ENCODE measurements at regions not wholly inside any gene's neighbourhood (a gene's known extent, or its start where the extent isn't known, plus 50 kb on each side); places are given as distances from the start of the nearest gene placed in this dataset.

- DNase-seq: no peak
Observed at GRCh38 chr18:41617647-41618046, 337.4 kb upstream of the PIK3C3 start.

- DNase-seq: no peak
Observed at GRCh38 chr18:41613003-41613609, 341.9 kb upstream of the PIK3C3 start.

GRCh38 chr18:41604964-41605363, 350.1 kb upstream of the PIK3C3 start:
- no peak for DNase-seq

- no peak for DNase-seq
Observed at GRCh38 chr18:41602034-41602433, 353.0 kb upstream of the PIK3C3 start.

GRCh38 chr18:41600693-41601391, 354.2 kb upstream of the PIK3C3 start:
- DNase-seq: no peak

DNA sequence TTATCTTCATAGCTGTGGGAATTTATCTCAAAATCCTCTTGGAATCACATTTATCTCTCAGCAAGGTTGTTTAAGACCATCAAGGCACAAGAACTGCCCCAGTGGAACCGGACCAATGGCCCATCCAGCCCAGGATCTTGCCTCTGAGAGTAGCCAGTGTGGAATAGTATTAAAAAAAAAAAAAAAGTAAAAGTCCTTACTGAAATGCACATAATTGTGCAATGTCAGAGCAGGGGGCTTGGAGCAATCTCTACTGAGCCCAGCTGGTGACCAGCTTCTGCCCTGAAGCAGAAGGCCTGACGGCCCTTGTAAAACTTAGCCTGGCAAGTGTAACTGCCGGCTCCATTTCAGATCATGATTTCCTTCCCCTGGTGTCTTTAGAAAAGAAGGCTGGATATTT, 355.6 kb upstream of the PIK3C3 start:
- no peak for DNase-seq

DNA sequence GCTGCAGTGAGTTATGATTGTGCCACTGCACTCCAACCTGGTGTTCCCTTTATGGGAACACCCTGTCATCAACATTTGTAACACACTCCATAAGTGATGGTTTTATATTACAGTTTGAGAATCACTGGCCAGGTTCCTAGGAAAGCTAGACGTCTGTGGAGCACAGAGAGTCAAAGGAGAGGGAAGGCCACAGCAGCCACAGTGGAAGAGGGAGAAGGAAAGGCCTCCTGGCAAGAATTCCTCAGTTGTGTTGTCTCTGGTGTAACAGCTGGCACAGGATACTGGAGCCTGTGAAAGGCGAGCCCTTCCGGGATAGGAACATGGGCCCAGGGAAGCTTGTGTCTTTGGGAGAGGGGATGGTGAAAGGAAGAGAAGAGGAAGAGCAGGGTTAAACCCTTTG, 360.5 kb upstream of the PIK3C3 start:
- DNase-seq: peak; percentile 36

DNA sequence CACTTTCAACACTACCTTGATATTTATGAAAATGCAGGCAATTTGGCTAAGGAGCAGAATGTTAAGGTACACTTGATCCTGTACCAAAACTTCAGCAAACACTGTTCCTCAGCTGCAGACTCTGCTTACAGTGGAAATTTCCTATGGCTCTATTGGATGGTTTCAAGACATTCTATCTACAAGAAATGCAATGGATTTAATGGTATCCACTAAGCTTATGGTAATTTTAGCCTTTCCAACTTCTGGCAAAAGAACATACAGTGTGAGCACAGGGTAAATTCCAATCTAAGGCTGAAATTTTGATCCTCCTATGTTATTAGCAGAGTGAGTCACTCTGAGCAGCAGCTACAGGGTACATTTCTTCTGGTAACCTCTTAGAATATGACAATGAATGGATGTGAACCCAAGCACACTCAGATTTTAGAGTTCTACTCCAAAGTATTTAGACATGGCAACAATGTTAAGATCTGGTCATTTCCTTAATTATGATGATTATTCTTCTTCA, 361.8 kb upstream of the PIK3C3 start:
- no peak for DNase-seq

DNA sequence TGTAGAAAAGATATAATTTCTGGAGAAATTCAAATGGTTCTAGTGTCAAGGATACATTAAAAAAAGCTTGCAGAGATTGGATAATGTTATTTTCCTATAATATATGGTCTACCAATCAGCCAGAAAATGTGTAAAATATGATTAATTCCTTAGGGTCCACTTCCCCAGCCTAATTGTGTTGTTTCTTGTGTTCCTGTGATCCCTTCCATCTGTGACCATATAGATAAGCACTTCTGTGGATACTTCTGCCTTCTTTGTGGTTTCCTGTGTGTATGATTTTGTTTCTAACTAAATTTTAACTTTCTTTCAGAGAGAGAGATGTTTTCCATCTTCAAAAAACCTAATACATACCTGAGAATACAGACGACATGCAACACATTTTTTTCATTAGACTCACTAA, 367.1 kb upstream of the PIK3C3 start:
- DNase-seq: no peak

DNA sequence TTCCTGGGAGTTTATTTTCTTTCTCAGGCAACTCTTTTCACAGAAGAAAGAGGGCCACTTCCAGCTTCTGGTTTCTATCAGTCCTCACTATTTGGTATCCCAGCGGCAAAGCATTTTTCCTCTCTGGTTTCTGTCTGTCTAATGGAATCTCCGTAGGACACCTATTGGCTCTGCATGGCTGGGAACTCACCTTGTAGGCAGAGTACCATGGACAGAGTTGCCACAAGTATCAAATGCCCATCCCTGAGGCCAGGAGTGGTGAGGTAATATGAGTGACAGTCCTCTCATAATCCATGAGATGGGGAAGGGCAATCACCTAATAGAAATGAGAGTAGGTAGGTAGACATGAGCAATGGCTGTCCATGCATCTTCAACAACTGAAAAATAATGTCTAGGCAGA, 369.5 kb upstream of the PIK3C3 start:
- no peak for DNase-seq

DNA sequence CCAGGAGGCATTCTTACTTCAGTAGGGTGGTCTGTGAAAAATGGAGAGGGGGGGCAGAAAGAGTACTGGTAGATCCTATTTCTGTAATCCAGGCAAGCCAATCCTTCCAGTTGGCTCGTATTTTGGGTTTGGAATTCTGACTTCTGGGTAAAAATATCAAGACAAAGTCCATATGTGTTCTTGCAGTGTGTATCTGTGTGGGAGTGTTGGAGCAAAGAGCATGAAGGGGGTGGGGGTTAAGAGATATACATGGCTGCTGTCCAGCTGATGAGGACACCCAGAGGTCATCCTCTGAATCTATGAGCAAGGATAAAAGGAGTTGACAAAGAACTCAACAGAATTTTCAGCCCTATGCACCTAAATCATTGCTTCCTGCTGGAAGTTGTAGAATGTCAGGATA, 375.8 kb upstream of the PIK3C3 start:
- no peak for DNase-seq

DNA sequence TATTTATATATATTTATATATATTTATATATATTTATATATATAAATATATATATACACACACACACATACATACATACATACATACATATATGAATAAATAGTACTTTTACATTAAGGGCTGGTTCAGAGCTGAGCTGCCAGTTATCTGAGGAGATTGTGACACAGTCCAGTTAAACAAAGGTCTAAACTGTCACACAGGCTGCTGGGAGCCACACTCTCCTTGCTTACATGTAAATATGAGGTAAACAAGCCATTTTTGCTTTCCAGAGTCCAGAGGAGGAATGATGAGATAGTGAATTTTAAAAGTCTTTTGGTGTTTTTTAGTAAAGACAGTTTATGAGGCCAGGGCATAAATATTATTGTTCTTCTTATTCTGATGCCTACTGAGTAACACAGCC, 377.5 kb upstream of the PIK3C3 start:
- no peak for DNase-seq

- no peak for DNase-seq
Observed at GRCh38 chr18:41576643-41577042, 378.4 kb upstream of the PIK3C3 start.

- no peak for DNase-seq
Observed at GRCh38 chr18:41569867-41570266, 385.2 kb upstream of the PIK3C3 start.

DNA sequence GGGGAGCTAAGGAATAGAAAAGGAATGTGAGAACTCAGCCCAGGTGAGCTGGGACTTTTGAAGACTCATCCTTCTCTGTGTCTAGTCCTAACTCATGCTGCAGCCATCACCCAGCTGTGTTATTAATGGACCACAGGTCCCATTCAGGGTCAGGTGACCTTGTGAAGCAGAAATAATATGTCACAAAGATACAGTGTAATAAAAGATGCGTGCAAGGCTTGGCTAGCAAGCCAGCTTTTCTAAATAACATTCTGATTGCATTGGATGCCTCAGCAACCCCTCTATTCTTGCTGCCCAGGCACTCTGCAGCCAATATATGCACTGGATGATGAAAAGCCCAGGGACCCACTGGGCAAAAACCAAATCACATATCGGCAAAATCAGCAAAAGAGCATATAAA, 393.1 kb upstream of the PIK3C3 start:
- DNase-seq: no peak

GRCh38 chr18:41558715-41559114, 396.3 kb upstream of the PIK3C3 start:
- no peak for DNase-seq

GRCh38 chr18:41553716-41554115, 401.3 kb upstream of the PIK3C3 start:
- DNase-seq: no peak

- DNase-seq: no peak
Observed at GRCh38 chr18:41548521-41549260, 406.3 kb upstream of the PIK3C3 start.

GRCh38 chr18:41545091-41545888, 409.7 kb upstream of the PIK3C3 start:
- no peak for DNase-seq

DNA sequence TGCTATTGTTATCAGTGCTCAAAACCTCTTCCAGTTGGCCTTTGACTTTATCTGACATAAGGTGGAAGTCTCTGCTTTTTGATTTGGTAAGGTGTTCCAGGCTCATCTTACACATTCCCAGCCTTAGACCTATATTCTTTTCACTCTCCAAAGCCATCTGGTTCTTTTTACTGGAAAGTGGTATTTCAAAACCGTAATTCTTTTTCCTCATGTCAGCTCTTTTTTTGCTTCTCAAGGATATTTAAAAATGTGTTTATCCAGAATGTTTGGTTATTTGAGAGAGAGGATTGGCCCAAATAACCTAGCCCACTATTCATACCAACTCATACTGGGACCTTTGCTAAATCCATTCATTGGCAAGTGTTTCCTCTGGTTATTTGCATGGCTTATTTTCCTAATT, 411.2 kb upstream of the PIK3C3 start:
- DNase-seq: peak; percentile 18

GRCh38 chr18:41540237-41540871, 414.7 kb upstream of the PIK3C3 start:
- no peak for DNase-seq

GRCh38 chr18:41538751-41539150, 416.3 kb upstream of the PIK3C3 start:
- no peak for DNase-seq

- DNase-seq: no peak
Observed at GRCh38 chr18:41537666-41538065, 417.4 kb upstream of the PIK3C3 start.
